DND-41 (cell line): ENCODE measurements at regions not wholly inside any gene's neighbourhood (a gene's known extent, or its start where the extent isn't known, plus 50 kb on each side); places are given as distances from the start of the nearest gene placed in this dataset.

Source experiments
- ATAC-seq: fragments of 200-7000 bp; cut with Tn5 transposase; 3 replicates; pipeline ENCODE4 v1.9.1; 2021; ENCODE audit warnings: low read depth; ENCODE audit not compliant: insufficient read depth
- DNase-seq: peaks from one replicate; pipeline ENCODE4 v3.0.0-alpha.2; 2020
- H2AFZ ChIP-seq: 2 replicates; pipeline ENCODE4 v1.6.0; 2012; ENCODE audit warnings: low read depth, low read length
- H3K27ac ChIP-seq: 2 replicates; pipeline ENCODE4 v1.5.1; 2012; ENCODE audit warnings: low read length, inconsistent platforms
- H3K27me3 ChIP-seq: fragments of 200-600 bp; sonication (generic); 2 replicates; pipeline ENCODE4 v1.6.0; 2012; ENCODE audit warnings: low read length, mild to moderate bottlenecking, inconsistent platforms; ENCODE audit not compliant: insufficient read depth, poor library complexity
- H3K36me3 ChIP-seq: 2 replicates; pipeline ENCODE4 v1.5.1; 2012; ENCODE audit warnings: low read length, inconsistent platforms; ENCODE audit not compliant: insufficient read depth
- H3K4me1 ChIP-seq: 2 replicates; pipeline ENCODE4 v1.5.1; 2012; ENCODE audit warnings: mild to moderate bottlenecking, low read length; ENCODE audit not compliant: insufficient read depth
- H3K4me2 ChIP-seq: 2 replicates; pipeline ENCODE4 v1.6.0; 2012; ENCODE audit warnings: mild to moderate bottlenecking, moderate library complexity, low read length, inconsistent platforms; ENCODE audit not compliant: insufficient read depth
- H3K4me3 ChIP-seq, 2 experiments: fragments of 200-600 bp in 1 of 2; shearing (Covaris generic) in 1 of 2; 2 replicates each; pipeline ENCODE4 v1.5.1; 2012 to 2016; ENCODE audit warnings: inconsistent platforms in 2 of 2, low read length in 2 of 2, mild to moderate bottlenecking in 2 of 2, low read depth in 1 of 2, moderate library complexity in 1 of 2
- H3K79me2 ChIP-seq: 2 replicates; pipeline ENCODE4 v1.6.0; 2012; ENCODE audit warnings: low read length, inconsistent platforms; ENCODE audit not compliant: insufficient read depth
- H3K9ac ChIP-seq: 2 replicates; pipeline ENCODE4 v1.6.0; 2012; ENCODE audit warnings: low read depth, mild to moderate bottlenecking, inconsistent platforms, low read length, moderate library complexity
- H3K9me3 ChIP-seq: 2 replicates; pipeline ENCODE4 v1.5.1; 2012; ENCODE audit warnings: low read length, moderate library complexity, mild to moderate bottlenecking, inconsistent platforms; ENCODE audit not compliant: insufficient read depth, severe bottlenecking
- H4K20me1 ChIP-seq: 2 replicates; pipeline ENCODE4 v1.6.0; 2012; ENCODE audit warnings: low read length; ENCODE audit not compliant: insufficient read depth
- EZH2 ChIP-seq: IDR thresholded peaks from 3 replicates; pipeline ENCODE4 v1.6.1; 2012; ENCODE audit warnings: borderline replicate concordance, low read depth, mild to moderate bottlenecking, moderate library complexity, low read length, inconsistent platforms; ENCODE audit not compliant: severe bottlenecking
- TF ChIP-seq, protein P1 (sequence below): IDR thresholded peaks from 2 replicates; pipeline ENCODE4 v1.5.1; 2012; ENCODE audit warnings: borderline replicate concordance, low read length, moderate library complexity, mild to moderate bottlenecking; ENCODE audit not compliant: poor library complexity, severe bottlenecking; ENCODE audit errors: extremely low read depth

DNA sequence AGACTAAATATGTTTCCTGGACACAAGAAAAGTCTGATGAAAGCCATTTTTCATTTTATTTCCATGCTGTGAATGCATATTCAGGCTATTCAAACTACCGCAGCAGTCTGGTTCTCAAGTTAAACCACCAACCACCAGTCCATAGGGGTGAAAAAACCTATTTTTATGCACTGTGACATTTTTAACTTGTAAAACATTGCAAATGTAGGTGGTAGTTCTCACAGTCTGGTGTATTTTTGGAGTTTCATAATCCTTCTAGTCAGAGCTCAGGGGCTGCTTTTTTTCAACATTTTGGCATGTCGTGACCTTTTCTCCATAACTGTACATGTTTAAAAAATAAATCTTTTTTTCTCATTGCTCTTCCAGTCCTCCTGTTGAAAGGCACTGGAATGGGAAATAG lies 907.6 kb upstream of the ADGRL2 start:
- Histone ChIP-seq H3K9ac (no peak overlapping the region), H3K4me3 (no peak overlapping the region), H2AFZ (no peak overlapping the region), H3K27me3 (no peaks in the 10 kb centered on the region), H3K27ac (no peak overlapping the region), H4K20me1 (no peaks in the 10 kb centered on the region), H3K4me1 (no peaks in the 10 kb centered on the region), H3K4me2 (no peak overlapping the region), H3K79me2 (no peaks in the 10 kb centered on the region), H3K9me3 (no peaks in the 10 kb centered on the region), H3K36me3 (no peaks in the 10 kb centered on the region)
- TF ChIP-seq, protein P1, sequence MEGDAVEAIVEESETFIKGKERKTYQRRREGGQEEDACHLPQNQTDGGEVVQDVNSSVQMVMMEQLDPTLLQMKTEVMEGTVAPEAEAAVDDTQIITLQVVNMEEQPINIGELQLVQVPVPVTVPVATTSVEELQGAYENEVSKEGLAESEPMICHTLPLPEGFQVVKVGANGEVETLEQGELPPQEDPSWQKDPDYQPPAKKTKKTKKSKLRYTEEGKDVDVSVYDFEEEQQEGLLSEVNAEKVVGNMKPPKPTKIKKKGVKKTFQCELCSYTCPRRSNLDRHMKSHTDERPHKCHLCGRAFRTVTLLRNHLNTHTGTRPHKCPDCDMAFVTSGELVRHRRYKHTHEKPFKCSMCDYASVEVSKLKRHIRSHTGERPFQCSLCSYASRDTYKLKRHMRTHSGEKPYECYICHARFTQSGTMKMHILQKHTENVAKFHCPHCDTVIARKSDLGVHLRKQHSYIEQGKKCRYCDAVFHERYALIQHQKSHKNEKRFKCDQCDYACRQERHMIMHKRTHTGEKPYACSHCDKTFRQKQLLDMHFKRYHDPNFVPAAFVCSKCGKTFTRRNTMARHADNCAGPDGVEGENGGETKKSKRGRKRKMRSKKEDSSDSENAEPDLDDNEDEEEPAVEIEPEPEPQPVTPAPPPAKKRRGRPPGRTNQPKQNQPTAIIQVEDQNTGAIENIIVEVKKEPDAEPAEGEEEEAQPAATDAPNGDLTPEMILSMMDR: no peak
- no peak for TF ChIP-seq EZH2
- DNase-seq (no peak), ATAC-seq (no peak)

DNA sequence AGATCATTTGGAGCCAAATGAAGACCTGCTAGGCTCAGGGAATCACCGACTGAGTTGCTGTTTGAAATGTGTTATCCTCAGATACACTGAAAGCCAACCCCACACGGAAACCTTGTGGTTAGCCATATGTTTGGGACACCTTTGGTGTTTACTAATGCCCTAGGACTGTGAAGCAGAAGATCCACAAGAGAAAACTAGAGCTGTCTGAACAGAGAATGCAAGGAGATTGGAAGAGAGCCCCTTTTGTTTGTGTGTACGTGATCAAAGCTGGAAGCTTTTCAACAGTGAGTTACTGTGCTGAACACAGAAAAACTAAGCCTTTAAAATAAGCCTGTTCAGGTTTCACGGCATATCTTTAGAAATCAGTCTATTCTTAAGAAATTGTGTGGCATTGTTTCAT lies 908.2 kb upstream of the ADGRL2 start:
- H3K4me3 ChIP-seq: no peak overlapping the region
- no peaks in the 10 kb centered on the region for H4K20me1 ChIP-seq
- H3K9ac ChIP-seq: no peak overlapping the region
- H3K27ac ChIP-seq: no peak overlapping the region
- no peaks in the 10 kb centered on the region for H3K79me2 ChIP-seq
- no peak overlapping the region for H2AFZ ChIP-seq
- ATAC-seq (no peak), DNase-seq (no peak)
- no peaks in the 10 kb centered on the region for H3K4me1 ChIP-seq
- no peaks in the 10 kb centered on the region for H3K9me3 ChIP-seq
- H3K36me3 ChIP-seq: no peaks in the 10 kb centered on the region
- no peaks in the 10 kb centered on the region for H3K27me3 ChIP-seq
- H3K4me2 ChIP-seq: no peak overlapping the region
- TF ChIP-seq, protein P1: no peak
- no peak for TF ChIP-seq EZH2

DNA sequence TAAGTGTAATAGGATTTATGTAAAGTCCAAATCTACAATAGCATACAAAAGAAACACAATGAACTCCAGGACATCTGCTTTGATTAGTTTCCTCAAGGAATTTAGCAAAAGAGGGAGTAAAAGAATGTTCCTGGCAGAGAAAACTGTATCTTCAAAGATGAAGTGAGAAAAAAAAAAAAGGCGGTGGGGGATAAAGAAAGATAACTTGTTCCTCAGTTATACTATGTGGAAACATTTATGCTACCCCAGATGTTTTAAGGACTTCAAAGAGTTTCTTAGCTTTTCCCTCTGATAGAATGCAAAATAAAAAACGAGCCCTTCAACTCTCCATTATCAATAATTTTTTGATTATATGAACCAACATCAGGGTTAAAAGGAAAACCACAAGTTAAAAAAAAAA lies 908.9 kb upstream of the ADGRL2 start:
- TF ChIP-seq, protein P1: no peak
- no peak for TF ChIP-seq EZH2
- no peaks in the 10 kb centered on the region for H3K36me3 ChIP-seq
- H3K4me1 ChIP-seq: no peaks in the 10 kb centered on the region
- H4K20me1 ChIP-seq: no peaks in the 10 kb centered on the region
- no peak overlapping the region for H3K4me3 ChIP-seq
- H3K27ac ChIP-seq: no peak overlapping the region
- no peaks in the 10 kb centered on the region for H3K9me3 ChIP-seq
- no peak for DNase-seq
- no peaks in the 10 kb centered on the region for H3K79me2 ChIP-seq
- no peaks in the 10 kb centered on the region for H3K27me3 ChIP-seq
- no peak overlapping the region for H3K9ac ChIP-seq
- H3K4me2 ChIP-seq: no peak overlapping the region
- no peak for ATAC-seq
- H2AFZ ChIP-seq: no peak overlapping the region

DNA sequence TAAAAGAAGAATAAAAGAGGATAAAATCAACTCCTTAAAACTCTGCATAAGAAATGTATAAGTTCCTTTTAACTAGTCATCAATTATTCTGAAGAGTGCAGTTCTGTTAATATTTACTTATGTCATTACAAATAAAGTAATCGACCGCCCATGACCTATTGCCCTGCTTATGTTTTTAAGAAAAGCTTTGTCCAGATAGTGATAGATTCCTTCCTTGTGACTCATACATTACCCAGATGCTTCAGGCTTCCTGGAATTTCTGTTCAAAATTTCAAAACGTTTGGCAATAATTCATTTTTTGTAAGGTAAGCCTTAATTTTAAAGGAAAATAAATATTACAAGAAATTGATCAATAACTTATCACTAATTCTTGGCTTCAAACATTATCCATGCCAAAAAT lies 918.2 kb upstream of the ADGRL2 start:
- no peak overlapping the region for H3K4me2 ChIP-seq
- no peak overlapping the region for H2AFZ ChIP-seq
- no peaks in the 10 kb centered on the region for H3K36me3 ChIP-seq
- H3K9me3 ChIP-seq: no peaks in the 10 kb centered on the region
- no peak for ATAC-seq
- H3K27ac ChIP-seq: no peak overlapping the region
- no peaks in the 10 kb centered on the region for H3K79me2 ChIP-seq
- H3K4me1 ChIP-seq: no peaks in the 10 kb centered on the region
- H3K27me3 ChIP-seq: no peaks in the 10 kb centered on the region
- no peak overlapping the region for H3K4me3 ChIP-seq
- DNase-seq: no peak
- H3K9ac ChIP-seq: no peak overlapping the region
- TF ChIP-seq EZH2: no peak
- TF ChIP-seq, protein P1: no peak
- no peaks in the 10 kb centered on the region for H4K20me1 ChIP-seq
